GM18951 (cell line): ENCODE measurements at regions not wholly inside any gene's neighbourhood (a gene's known extent, or its start where the extent isn't known, plus 50 kb on each side); places are given as distances from the start of the nearest gene placed in this dataset.

ENCODE experiments used
- POLR2A ChIP-seq: IDR thresholded peaks from 4 replicates; pipeline ENCODE4 v1.6.1; 2011; ENCODE audit warnings: mild to moderate bottlenecking; ENCODE audit not compliant: insufficient read length, insufficient read depth; ENCODE audit errors: extremely low read depth
- in situ Hi-C: fragments of 300-500 bp; cut with MboI; formaldehyde crosslinking; loops from one replicate; pipeline ENCODE4 v1.12.0; 2022; ENCODE audit warnings: low sequenced_read_pairs, mixed read lengths, inconsistent platforms; ENCODE audit not compliant: unreplicated experiment

DNA sequence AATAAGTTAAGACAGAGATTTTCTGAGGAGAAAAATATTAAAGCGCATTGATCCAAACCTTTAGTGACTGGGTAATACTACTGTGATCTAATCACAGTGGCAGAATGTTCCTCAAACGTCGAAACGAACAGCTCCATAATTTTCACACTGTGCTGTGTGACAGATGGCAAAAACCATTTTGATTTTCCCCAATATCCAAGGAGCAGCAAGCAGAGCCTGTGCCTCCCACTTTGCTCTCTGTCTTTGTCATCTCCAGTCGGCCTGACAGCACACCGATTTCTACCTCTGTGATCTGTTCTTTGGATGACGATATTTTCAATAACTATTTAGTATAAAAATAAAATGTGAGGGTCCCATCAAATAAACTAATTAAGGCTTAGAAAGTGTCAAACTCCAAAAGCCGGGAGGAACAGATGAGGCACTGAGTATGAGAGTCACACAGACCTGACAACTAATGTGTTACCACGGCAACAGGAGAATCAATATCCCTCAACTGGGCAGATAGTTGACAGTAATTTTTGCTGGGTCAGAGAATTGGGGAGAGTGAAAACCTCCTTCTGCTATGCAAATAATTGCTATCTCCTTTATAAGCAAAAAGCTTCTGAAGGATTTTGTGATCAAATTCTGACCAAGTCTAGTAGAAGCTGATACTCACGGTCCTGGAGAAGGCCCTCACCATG, 489.1 kb upstream of the CFAP20DC start:
- no peak for TF ChIP-seq POLR2A
- in situ Hi-C loops: no loop called here

DNA sequence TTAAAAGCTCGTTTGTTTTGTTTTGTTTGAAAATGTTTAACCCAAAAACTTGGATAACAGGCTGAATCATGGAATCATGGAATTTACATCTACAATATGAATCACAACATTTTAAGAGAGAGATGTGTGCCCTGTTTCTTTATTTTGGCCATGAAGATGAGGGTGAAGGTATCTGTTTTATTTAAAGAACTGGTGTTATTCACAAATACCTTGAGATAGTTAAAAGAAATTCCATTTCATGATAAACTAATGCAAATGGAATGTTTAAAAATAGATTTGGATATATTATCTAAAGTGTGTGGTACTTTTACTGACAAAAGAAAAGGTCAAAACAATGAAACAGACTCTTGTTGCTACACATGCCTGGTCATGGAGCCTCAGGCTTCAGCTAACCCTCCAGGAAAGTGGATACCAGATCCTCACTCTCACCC, 486.0 kb upstream of the CFAP20DC start:
- no peak for TF ChIP-seq POLR2A
- in situ Hi-C loops: no loop called here

DNA sequence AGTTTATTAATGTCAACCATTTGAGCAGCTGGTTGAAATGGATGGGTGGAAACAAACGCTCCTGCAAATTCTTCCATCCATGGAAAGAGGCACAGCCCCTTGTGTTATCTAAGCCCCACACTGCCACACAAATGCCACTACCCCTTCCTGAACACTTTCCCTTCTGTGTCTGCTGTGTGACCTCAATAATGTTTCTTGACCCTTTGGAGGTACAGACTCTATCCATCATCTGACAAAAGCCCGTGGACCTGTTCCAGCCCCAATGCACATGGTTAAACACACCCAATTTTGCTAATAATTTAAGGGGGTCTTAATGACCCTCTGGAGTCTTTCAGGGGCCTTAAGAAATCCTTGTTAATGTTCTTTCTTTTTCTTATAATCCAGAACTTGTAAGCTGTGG, 482.2 kb upstream of the CFAP20DC start:
- in situ Hi-C loops: no loop called here
- no peak for TF ChIP-seq POLR2A

GRCh38 chr3:59531066-59531745, 481.4 kb upstream of the CFAP20DC start:
- TF ChIP-seq POLR2A: no peak
- in situ Hi-C loops: no loop called here

GRCh38 chr3:59528251-59528650, 478.4 kb upstream of the CFAP20DC start:
- TF ChIP-seq POLR2A: no peak
- in situ Hi-C loops: no loop called here

- in situ Hi-C loops: no loop called here
- TF ChIP-seq POLR2A: no peak
Observed at GRCh38 chr3:59527493-59527892, 477.7 kb upstream of the CFAP20DC start.

DNA sequence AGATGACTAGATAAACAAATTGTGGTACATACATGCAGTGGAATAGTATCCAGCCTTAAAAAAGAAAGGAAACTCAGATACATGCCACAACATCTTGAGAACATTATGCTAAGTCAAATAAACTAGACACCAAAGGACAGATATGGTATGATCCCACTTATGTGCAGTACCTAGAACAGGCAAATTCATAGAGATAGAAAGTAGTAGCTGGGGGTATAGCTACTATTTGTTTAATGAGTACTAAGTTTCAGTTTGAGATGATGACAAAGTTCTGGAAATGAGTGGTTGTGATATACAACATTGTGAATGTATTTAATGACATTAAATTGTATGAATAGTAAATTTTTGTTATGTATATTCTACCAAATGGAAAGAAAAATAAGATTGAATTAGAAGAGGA, 477.2 kb upstream of the CFAP20DC start:
- in situ Hi-C loops: no loop called here
- TF ChIP-seq POLR2A: no peak

- TF ChIP-seq POLR2A: no peak
- in situ Hi-C loops: no loop called here
Observed at GRCh38 chr3:59522550-59522949, 472.7 kb upstream of the CFAP20DC start.

DNA sequence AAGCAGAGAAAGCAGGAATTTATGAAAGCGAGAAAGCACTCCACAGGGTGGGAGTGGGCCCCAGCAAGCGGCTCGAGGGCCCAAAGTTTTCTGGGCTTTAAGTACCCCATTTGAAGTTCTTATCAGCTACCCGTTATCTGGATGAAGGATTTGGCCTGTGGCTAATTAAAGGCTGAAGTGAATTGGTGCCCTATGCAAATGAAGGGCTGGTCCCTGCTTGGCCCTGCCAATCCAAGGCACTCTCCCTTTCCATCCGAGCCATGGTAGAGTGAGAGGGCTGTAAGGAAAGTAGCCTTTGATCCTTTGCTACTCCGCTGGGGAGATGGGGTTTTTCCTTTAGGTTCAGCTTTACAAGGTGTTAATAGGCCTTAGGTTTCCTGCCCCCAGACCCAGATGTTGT, 469.3 kb upstream of the CFAP20DC start:
- in situ Hi-C loops: no loop called here
- TF ChIP-seq POLR2A: no peak

DNA sequence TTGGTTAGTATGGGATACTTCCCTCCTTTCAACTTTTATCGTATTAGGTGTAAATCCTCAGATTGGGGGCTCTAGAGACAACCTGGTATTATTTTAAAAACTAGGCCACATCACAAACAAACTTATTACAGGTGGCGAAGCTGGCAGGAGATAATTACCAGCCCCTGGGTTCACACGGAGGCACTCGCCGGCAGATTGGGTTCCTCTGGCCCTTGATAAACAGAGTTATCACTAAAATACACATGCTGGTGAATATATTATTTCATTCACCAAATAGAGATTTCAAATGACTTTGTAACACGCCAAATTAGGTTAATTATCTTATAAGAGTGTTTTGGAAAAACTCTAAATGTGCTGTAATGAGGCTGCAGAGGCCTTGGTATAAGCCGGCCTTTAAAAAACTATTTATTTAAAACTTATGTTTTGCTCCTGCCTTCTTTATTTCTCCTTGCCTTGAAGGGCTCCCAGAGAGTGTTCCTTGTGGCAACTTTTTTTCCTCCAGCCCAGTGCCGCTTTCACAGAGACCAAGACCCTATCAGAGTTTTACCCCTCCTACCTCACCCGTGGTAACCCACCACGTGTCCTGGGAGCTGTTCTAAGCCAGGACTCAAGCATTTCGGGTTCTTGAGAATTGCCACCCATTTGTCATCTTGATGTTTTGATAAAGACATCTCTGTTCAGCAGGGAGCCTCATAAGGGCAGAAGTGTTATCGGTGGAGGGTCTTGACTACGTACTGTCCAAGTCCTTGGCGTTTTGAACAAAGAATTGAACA, 468.6 kb upstream of the CFAP20DC start:
- TF ChIP-seq POLR2A: no peak
- in situ Hi-C loops: no loop called here

DNA sequence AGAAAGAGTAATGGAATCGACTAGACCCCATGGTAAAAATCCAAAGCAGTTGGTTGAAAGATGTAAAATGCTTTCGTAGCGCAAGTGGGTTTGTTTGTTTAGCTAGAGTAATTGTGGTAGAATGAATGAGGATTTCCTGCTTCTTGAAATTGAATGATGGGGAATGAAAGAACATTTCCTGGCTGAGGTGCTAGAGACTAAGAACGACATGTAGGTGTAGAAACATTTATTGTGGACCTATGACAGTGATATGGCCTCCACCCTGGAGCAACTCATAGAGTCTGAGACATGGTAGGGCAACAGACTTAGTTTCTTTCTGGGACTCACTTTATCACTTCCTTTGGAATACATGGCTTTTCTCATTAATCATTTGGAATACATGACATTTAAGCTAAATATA, 467.6 kb upstream of the CFAP20DC start:
- in situ Hi-C loops: no loop called here
- no peak for TF ChIP-seq POLR2A

DNA sequence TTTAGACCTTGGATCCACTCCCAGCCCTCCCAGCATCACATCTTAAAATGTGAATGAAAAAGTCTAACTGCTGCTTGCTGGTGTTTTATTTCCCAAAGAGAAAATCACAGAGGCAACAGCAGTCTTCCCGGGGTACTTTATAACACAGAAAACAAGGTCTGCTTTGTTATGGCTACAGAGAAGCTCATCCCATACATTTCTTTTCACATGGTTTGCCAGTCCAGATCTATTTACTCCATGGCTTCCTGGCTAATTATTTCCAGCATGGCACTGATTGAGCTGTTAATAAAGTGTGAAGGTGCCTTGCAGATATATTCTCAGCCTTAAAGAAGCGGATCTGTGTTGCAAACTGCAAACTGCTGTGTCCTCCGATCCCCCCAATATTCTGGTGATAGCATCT, 466.1 kb upstream of the CFAP20DC start:
- no peak for TF ChIP-seq POLR2A
- in situ Hi-C loops: no loop called here

- no peak for TF ChIP-seq POLR2A
Observed at GRCh38 chr3:59514865-59515482, 465.1 kb upstream of the CFAP20DC start.

DNA sequence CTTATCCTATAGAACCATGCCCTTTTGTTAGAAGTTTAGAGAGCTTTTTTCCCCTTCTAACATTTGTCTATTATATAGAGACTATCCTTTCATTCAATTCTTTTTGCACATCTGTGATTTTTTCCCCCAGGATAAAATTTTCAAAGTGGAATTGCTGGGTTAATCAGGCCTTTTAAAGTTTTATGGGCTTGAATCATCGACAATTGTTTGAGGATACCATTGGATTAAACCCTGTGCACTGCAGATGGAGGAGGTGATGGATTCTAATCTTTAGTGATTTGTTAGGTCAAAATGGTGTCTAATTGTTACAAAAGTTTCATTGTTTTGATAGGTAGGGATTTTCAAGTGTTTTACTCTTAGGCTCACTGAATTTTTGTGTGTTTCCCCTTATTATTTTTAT, 463.7 kb upstream of the CFAP20DC start:
- in situ Hi-C loops: no loop called here
- no peak for TF ChIP-seq POLR2A

More at GRCh38 chr3:59514865-59515482, 465.1 kb upstream of the CFAP20DC start:
- in situ Hi-C loops: no loop called here

DNA sequence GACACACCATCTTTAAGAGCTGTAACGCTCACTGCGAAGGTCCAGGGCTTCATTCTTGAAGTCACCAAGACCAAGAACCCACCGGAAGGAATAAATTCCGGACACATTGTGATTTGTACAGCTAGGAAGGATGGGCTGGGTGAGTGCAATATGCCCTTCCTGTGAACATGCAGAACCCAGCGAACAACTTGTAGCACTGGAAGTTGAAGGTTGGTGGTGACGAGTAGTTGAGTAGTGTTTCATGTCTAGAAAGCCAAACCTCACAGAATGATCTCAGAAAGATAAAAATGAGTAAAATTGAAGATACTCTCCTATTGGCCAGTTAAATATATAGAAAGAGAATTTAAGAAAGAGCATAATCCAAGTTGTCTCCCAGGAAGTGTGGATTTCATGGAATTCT, 462.2 kb upstream of the CFAP20DC start:
- in situ Hi-C loops: no loop called here

More for the DNA sequence above, 462.2 kb upstream of the CFAP20DC start:
- TF ChIP-seq POLR2A: no peak
